ENCODE measurements at regions not wholly inside any gene's neighbourhood (a gene's known extent, or its start where the extent isn't known, plus 50 kb on each side); places are given as distances from the start of the nearest gene placed in this dataset.

- DNase-seq (ENCODE audit: low read depth), result no peak
Measured at GRCh38 chr18:60134806-60135205, 235.0 kb downstream of the PMAIP1 start.

DNA sequence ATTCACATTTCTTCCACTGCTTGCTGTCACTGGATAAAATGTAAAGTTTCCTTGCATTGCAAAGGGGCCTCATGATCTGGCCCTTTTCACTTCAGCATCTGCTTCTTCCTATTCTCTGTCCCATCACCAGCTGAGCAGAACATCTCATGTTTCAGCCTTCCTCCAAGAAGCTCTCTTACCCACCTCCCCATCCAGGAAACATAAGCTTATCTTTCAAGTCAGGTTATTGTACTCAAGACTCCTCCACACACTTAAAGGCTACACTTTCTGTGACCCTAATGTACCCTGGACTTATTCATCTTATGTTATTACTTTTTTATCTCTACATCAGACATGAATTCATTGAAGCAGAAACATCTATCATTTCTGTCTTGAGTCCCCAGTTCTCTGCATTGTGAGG, 230.5 kb downstream of the PMAIP1 start:
- DNase-seq (ENCODE audit: low read depth), result no peak

GRCh38 chr18:60123031-60123430, 223.2 kb downstream of the PMAIP1 start:
- DNase-seq (ENCODE audit: low read depth), result no peak

DNA sequence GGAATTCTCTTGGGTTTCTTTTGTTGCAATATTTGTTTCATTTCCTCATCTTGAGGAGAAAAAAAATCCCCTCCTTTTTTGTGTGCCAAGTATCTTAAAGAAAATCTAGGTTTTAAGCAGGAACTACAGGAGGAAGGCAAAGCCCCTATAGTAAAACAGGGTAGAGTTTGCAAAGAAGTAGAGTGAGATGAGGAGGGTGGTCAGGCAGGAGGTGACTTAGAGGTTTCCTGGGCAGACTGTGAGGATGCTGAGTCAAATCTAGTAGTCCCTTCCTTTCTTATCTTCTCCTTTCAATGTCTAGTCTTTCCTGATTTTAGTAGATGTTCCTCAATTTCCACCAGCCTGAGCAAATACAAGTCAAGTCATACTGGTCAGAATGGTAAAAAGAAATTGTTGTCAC, 222.5 kb downstream of the PMAIP1 start:
- DNase-seq (ENCODE audit: low read depth), result no peak

- DNase-seq (ENCODE audit: low read depth), result no peak
Measured at GRCh38 chr18:60120231-60120750, 220.5 kb downstream of the PMAIP1 start.

- DNase-seq (ENCODE audit: low read depth), result no peak
Measured at GRCh38 chr18:60117321-60117720, 217.5 kb downstream of the PMAIP1 start.

GRCh38 chr18:60113396-60113795, 213.6 kb downstream of the PMAIP1 start:
- no peak for DNase-seq (ENCODE audit: low read depth)

DNA sequence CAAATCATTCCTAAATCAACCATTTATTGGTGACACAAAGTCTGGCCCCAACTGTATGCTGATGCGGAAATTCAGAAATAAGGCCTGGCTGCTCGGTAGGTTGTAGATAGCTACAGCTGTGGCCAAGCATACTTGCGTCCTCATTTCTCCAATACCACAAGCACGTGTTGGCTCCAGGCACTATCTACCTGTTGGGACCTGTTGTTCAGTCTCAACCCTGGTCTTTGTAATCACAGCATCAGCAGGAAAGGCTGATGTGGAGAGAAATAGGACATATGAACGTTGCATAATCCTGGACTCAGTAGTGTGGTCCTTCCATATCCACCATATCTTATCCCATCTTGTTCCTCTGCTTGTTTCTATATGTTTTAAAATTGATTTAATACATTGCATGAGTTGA, 212.6 kb downstream of the PMAIP1 start:
- DNase-seq (ENCODE audit: low read depth), result no peak

- DNase-seq (ENCODE audit: low read depth), result no peak
Measured at GRCh38 chr18:60111525-60111924, 211.7 kb downstream of the PMAIP1 start.

GRCh38 chr18:60110836-60111235, 211.0 kb downstream of the PMAIP1 start:
- no peak for DNase-seq (ENCODE audit: low read depth)

DNA sequence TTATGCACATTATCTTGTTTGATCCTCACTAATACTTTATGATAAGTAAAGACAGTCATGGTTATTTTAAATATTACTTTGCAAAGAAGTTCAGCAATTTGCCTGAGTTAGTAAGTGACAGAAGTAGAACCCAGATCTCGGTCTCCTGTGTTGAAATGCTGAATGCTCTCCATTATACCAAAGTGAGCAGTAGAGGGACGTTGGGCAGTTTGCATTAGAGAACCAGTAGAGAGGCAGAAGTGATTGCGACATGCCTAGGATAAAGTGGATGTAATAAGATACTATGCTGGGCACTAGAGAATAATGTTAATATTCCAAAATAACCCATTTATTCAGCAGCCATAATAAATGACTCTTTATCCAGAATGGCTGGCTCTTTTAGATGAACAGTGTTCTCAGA, 201.0 kb downstream of the PMAIP1 start:
- no peak for DNase-seq (ENCODE audit: low read depth)

DNA sequence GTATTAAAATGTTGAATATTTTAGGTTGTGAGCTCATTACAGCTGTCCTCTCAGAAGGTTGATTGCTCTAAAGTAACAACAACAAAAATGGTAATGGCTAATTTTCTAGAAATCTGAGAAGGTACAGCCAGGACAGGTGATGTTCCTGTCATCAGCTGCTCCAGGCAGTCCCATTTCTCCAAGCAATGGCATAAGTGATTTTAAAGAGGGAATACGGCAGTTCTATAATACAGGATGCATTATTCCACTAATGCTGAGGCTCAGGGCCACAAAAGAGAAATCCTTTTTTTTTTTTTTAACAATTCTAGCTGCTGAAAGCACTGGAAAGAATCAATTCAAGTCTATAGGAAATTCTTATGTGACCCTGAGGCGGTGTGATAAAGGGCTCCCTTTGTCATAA, 199.9 kb downstream of the PMAIP1 start:
- no peak for DNase-seq (ENCODE audit: low read depth)

DNA sequence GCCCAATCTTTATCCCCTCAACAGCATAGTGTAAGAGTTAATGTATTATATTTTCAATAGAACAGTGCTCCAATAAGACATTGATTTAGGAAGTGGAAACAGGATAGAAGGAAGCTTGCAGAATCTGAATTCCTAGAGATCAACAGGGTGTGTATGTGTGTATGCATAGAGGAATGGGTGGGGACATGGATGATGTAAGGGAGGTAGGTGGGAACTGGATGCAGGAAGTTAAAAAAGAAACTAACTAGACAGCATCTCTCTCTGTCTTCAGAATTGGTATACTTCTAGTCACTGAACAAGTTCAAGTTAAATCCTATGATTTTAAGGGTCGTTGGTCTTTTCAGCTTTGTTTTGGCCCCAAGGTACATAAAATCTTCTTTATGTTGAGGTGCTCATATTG, 196.6 kb downstream of the PMAIP1 start:
- DNase-seq (ENCODE audit: low read depth), result no peak

GRCh38 chr18:60092073-60092472, 192.3 kb downstream of the PMAIP1 start:
- DNase-seq (ENCODE audit: low read depth), result no peak

- DNase-seq (ENCODE audit: low read depth), result no peak
Measured at GRCh38 chr18:60090170-60090569, 190.4 kb downstream of the PMAIP1 start.

DNA sequence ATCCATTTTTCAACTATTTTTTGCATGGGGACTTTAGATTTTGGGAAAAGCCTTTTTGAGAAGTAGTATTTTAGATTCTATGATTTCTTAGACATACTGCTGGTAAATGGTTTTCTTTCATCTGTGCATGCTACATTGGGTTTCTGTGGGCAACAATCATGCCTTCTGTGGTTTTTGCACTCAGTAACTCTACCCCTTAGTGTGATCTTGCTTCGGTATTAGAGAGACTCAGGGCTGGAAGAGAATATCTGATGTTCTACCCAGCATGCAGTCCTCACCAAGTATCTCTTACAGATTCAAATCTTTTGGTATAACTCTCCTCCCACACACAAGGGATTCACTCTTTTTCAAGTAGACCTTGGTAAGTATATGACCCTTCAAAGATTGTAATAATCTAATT, 183.0 kb downstream of the PMAIP1 start:
- DNase-seq (ENCODE audit: low read depth), result no peak

- DNase-seq (ENCODE audit: low read depth), result no peak
Measured at GRCh38 chr18:60082282-60082681, 182.5 kb downstream of the PMAIP1 start.

- no peak for DNase-seq (ENCODE audit: low read depth)
Measured at GRCh38 chr18:60075477-60075876, 175.7 kb downstream of the PMAIP1 start.

DNA sequence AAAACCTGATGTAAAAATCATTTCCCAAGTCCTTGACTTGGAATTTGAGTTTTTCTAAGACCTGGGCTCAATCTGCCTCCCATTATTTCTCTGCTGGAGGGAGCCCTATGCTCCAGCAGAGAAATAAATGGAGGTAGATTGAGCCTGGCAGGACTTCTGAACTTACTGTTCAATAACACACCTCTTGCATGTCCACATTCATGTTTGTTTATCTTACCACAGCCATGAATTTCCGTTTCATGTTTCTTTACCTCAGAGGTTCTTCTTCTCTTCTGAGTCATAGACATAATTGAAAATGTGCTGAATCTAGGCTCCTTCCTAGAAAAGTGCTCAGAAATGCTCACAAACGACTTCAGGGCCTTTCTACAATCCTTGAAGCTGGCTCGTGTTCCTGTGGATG, 170.8 kb downstream of the PMAIP1 start:
- no peak for DNase-seq (ENCODE audit: low read depth)

GRCh38 chr18:60069145-60069544, 169.3 kb downstream of the PMAIP1 start:
- no peak for DNase-seq (ENCODE audit: low read depth)

GRCh38 chr18:60067426-60068210, 167.8 kb downstream of the PMAIP1 start:
- DNase-seq (ENCODE audit: low read depth), result no peak

- no peak for DNase-seq (ENCODE audit: low read depth)
Measured at GRCh38 chr18:60066219-60066975, 166.6 kb downstream of the PMAIP1 start.

DNA sequence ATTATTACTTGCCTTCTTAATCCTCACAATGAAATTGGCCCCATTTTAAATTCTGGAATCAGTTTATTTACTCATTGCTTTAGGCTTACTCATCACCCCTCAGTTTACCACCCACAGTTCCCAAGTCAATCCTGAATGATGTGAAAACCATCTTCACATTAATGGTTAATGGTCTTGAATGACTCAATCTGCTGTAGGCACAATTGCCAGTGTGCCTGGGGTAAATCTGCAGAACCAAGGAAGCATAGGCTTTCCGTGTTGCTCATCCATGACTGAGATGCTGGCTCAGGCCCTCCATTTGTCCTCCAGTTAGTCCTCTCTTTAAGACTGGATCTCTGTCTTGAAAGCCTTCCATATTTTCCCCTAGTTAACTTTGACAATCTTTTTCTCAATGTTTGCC, 164.5 kb downstream of the PMAIP1 start:
- DNase-seq (ENCODE audit: low read depth), result no peak

Measured in activated gamma-delta T cell treated with anti-CD3 and anti-CD28 coated beads, Interleukin-2, amount 50 U/mL, for 16 hours (primary cell).